Fibroblast of skin of right quadriceps (primary cell): ENCODE measurements at regions not wholly inside any gene's neighbourhood (a gene's known extent, or its start where the extent isn't known, plus 50 kb on each side); places are given as distances from the start of the nearest gene placed in this dataset.
"Not testable (repeated sequence)": the region's sequence is repeated elsewhere in the genome, so short reads cannot be mapped to it uniquely, and the experiment has no call there.

Experiments used
- DNase-seq: peaks from one replicate; pipeline ENCODE4 v3.0.0-alpha.2; 2013

DNA sequence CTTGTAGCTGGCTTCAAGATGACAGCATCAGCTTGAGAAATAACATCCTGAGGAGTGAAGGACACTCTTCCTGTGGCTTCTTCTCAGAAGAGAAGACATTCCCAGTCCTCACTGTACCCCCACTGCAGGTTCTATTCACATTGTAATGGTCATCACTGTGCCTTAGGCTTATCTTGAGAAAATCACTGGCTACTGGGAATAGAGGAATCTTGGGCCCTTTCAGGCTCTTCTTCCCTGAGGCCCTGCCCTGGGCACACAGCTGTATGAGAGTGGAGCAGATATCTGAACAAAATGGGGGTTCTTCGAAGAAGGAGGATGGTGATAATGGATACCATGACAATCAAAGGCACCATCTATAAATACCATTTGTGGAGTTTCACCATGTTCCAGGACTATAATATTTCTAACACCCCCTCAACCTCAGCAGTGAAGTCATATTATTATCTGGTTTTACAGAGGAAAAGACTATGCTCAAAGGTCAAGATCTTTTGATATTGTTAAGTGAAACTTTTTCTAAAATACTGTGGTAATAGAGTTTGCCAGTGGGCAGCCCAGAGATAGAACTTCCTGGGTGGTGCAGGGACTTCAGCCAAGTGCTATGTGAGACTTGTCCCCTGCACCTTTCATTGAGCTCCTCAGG is 143.1 kb upstream of the KCNE2 start:
- DNase-seq = no peak

- no peak for DNase-seq
These were observed 142.3 kb upstream of the KCNE2 start for GRCh38 chr21:34221331-34222030.

DNA sequence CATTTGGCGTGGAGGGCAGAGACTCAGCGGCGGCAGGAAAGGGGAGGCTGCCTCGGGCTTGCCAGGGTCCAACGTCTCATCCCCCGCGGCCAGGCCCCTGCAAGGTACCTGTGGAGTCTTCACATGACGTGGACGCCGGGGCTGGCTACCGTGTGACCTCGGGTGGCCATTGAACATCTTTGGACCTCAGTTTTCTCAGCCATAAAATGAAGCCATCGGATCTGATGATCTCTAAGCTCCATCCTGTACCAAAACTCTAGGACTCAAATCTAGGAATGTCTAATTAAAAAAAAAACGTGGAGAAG is 141.8 kb upstream of the KCNE2 start:
- no peak for DNase-seq

GRCh38 chr21:34223376-34223775 is 140.4 kb upstream of the KCNE2 start:
- no peak for DNase-seq

GRCh38 chr21:34227386-34227852 is 136.4 kb upstream of the KCNE2 start:
- DNase-seq = peak; percentile 66

GRCh38 chr21:34228792-34229191 is 135.0 kb upstream of the KCNE2 start:
- DNase-seq = no peak

- DNase-seq = no peak
These were observed 134.5 kb upstream of the KCNE2 start for GRCh38 chr21:34229353-34229752.

- DNase-seq = not testable (repeated sequence)
These were observed 130.1 kb upstream of the KCNE2 start for GRCh38 chr21:34233741-34234140.

DNA sequence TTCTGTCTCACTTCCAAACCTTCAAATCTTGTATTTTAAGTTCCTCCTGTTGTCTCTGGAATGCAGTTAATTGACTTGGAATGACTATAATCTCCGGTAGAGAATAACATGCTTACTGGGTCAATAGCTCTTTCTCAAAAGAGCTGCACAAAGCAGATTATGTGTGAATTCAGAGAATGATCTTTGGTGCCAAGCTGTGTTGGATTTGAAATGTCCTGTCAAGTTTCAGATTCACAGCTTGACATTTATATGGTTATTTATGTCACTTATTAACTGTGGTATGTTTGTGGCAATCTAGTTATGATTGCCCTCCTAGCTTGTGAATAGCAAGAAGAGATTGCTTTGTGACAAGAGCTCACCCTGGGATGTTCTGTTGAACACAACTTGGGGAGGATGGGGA is 128.3 kb upstream of the KCNE2 start:
- no peak for DNase-seq

- DNase-seq = no peak
These were observed 120.8 kb upstream of the KCNE2 start for GRCh38 chr21:34242973-34243372.

- DNase-seq = peak; percentile 16
These were observed 120.2 kb upstream of the KCNE2 start for GRCh38 chr21:34243562-34243961.

- DNase-seq = no peak
These were observed 111.1 kb upstream of the KCNE2 start for GRCh38 chr21:34252751-34253150.

GRCh38 chr21:34255073-34255472 is 108.7 kb upstream of the KCNE2 start:
- no peak for DNase-seq

GRCh38 chr21:34260277-34261008 is 103.4 kb upstream of the KCNE2 start:
- DNase-seq = no peak

DNA sequence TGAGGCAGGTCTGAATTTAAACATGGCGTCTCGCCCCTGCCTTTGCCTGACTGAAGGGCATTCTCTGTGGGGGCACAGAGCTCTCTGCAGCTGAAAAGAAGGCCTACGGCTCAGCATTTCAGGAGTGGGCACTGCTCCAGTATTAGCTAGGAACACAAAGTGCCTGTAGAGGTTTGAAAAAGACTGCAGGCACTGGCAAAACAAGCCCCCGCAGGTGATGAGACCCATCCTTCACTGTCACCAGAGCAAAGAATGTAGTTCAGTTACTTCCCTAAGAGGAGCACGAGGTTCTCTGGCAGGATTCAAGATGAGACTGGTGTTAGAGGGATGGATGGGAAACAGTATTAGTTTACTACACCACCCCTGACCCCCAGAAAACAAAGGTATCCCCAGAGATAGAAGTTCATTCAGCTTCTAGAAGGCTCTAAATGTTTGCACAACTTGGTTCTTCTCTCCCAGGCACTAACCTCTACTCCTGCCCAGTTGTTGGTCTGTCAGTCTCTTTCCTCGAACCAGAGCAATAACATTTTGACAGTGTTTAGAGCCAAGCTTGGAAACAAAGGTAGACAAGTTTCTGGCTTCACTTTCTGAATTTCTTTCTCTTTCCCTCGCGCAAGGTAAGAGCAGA is 101.9 kb upstream of the KCNE2 start:
- DNase-seq = no peak

GRCh38 chr21:34262469-34262845 is 101.3 kb upstream of the KCNE2 start:
- no peak for DNase-seq

GRCh38 chr21:34263629-34264028 is 100.2 kb upstream of the KCNE2 start:
- DNase-seq = no peak

- no peak for DNase-seq
These were observed 97.5 kb upstream of the KCNE2 start for GRCh38 chr21:34266351-34266750.

DNA sequence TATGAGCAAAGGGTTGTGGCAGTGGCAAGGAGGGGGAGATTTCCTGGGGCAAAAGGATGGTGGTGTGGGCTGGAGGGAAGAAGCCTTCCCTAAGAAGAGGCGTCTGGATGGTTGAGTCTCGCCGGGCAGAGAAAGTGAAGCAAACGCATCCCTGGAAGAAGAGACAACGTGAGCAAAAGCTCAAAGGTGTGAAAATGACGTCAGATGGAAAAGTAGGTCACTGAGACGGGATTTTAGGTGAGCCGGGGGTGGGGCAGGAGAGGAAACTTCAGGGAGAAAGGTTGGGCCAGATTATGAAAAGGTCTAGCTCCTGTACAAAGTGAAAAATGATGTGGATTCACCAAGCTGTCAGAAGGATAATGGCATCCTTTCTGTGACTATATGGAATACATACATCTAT is 95.3 kb upstream of the KCNE2 start:
- DNase-seq = no peak

- no peak for DNase-seq
These were observed 93.4 kb upstream of the KCNE2 start for GRCh38 chr21:34270411-34270810.

- DNase-seq = peak; percentile 36
These were observed 92.5 kb upstream of the KCNE2 start for GRCh38 chr21:34271189-34271851.

DNA sequence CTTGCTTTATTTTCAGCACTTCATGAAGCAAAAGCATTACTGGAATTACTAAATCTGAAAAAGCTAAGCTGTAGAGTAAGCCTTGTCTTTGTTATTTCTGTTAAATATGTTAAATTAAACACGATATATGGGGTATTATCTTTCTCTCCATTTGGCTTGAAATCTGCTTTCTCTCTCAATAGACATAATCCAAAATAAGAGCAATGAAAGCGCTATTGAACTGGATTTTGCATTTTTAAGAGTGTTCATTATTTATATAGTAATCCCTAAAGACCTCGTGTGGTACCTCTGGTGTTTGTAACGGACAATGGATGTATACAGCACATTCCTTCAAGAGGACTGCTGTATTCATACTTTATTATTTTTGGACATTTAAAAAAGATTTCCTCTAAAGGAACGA is 91.5 kb upstream of the KCNE2 start:
- DNase-seq = no peak

GRCh38 chr21:34274001-34274400 is 89.8 kb upstream of the KCNE2 start:
- peak; percentile 65 for DNase-seq
